ENCODE measurements at regions not wholly inside any gene's neighbourhood (a gene's known extent, or its start where the extent isn't known, plus 50 kb on each side); places are given as distances from the start of the nearest gene placed in this dataset.

DNA sequence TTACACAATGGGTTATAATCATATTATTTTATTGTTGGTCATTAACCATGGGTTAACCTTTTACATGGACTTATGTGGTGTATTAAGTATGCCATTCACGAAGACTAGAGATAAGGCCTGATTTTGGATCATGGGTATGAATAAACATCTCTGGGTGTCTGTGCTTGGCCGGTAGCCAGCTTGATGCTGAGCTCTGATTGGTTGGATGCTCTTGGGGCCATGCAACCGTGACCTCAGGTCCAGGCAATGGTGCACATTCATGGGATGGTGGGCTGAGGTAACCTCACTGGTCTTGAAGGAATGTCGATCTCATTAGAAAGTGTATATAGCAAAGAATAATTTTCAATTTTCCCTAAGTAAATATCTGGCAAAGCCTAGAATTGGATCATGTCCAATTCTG is 158.2 kb upstream of the IL12B start:
- no peaks in the 10 kb centered on the region for H3K4me1 ChIP-seq (ENCODE audit: control insufficient read depth, extremely low read depth, insufficient read depth, low read length)
- H3K9ac ChIP-seq (replicated peaks; ENCODE audit: extremely low read depth, insufficient read depth, low read length) = no peak overlapping the region
- no peak overlapping the region for H3K27ac ChIP-seq (ENCODE audit: insufficient read depth, low read depth, low read length)
- H3K9me1 ChIP-seq (replicated peaks; ENCODE audit: control insufficient read depth, extremely low read depth, insufficient read depth, low read length) = no peaks in the 10 kb centered on the region
- H3K4me2 ChIP-seq (ENCODE audit: insufficient read depth, low read length) = no peak overlapping the region
- no peaks in the 10 kb centered on the region for H3K79me2 ChIP-seq (ENCODE audit: control insufficient read depth, insufficient read depth, low read length)
- TF ChIP-seq MYC (IDR thresholded peaks at IDR 0.05; ENCODE audit: low read depth, low read length) (no peak), JUN (IDR thresholded peaks at IDR 0.05; ENCODE audit: borderline replicate concordance, insufficient read depth, insufficient read length, low read depth) (no peak), CTCF (IDR thresholded peaks at IDR 0.05; ENCODE audit: extremely low read depth in 1 of 2, insufficient read depth in 1 of 2, low read depth in 1 of 2, low read length in 2 of 2) (no peak), POLR2A (IDR thresholded peaks at IDR 0.05; ENCODE audit: low read depth, low read length) (no peak)
- TF ChIP-seq, protein P1, sequence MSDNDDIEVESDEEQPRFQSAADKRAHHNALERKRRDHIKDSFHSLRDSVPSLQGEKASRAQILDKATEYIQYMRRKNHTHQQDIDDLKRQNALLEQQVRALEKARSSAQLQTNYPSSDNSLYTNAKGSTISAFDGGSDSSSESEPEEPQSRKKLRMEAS (IDR thresholded peaks at IDR 0.05; ENCODE audit: insufficient read depth, insufficient read length) = no peak
- no peaks in the 10 kb centered on the region for H4K20me1 ChIP-seq (replicated peaks; ENCODE audit: control insufficient read depth, extremely low read depth, insufficient read depth, low read length)
- POLR2A ChIA-PET = no interaction called here
- no peak overlapping the region for H2AFZ ChIP-seq (ENCODE audit: low read depth, low read length)
- dilution Hi-C loops (cut with MboI; ENCODE audit: extremely low pct_ligation_motif_present, low sequenced_read_pairs) = no loop called here
- CTCF ChIA-PET = no interaction called here
- H3K36me3 ChIP-seq (ENCODE audit: control insufficient read depth in 2 of 2, extremely low read depth in 1 of 2, insufficient read depth in 2 of 2, low read length in 2 of 2) = no peaks in the 10 kb centered on the region
- DNase-seq (ENCODE audit: low read depth, low spot score) (no peak), FAIRE-seq (no peak)
- H3K4me3 ChIP-seq (replicated peaks in 1 of 3; ENCODE audit: insufficient read depth in 1 of 3, low read depth in 1 of 3, low read length in 3 of 3) = no peak overlapping the region
- no TSS peak for BruUV-seq (replicated peaks)
- intact Hi-C loops (cut with micrococcal nuclease) = no loop called here
- H3K27me3 ChIP-seq (ENCODE audit: control insufficient read depth in 2 of 2, insufficient read depth in 2 of 2, low read length in 2 of 2) = no peaks in the 10 kb centered on the region
- H3K9me3 ChIP-seq (replicated peaks; ENCODE audit: control insufficient read depth, insufficient read depth, low read length) = no peaks in the 10 kb centered on the region

GRCh38 chr5:159489779-159490178 is 159.5 kb upstream of the IL12B start:
- no peak overlapping the region for H3K9ac ChIP-seq (replicated peaks; ENCODE audit: extremely low read depth, insufficient read depth, low read length)
- no peak for FAIRE-seq

More at GRCh38 chr5:159489779-159490178, 159.5 kb upstream of the IL12B start:
- intact Hi-C loops (cut with micrococcal nuclease) (no loop called here), dilution Hi-C loops (cut with MboI; ENCODE audit: extremely low pct_ligation_motif_present, low sequenced_read_pairs) (no loop called here)
- H3K9me1 ChIP-seq (replicated peaks; ENCODE audit: control insufficient read depth, extremely low read depth, insufficient read depth, low read length) = no peaks in the 10 kb centered on the region
- H3K9me3 ChIP-seq (replicated peaks; ENCODE audit: control insufficient read depth, insufficient read depth, low read length) = no peaks in the 10 kb centered on the region
- no peaks in the 10 kb centered on the region for H4K20me1 ChIP-seq (replicated peaks; ENCODE audit: control insufficient read depth, extremely low read depth, insufficient read depth, low read length)
- no peak overlapping the region for H2AFZ ChIP-seq (ENCODE audit: low read depth, low read length)
- DNase-seq (ENCODE audit: low read depth, low spot score) = no peak
- H3K4me2 ChIP-seq (ENCODE audit: insufficient read depth, low read length) = no peak overlapping the region
- H3K36me3 ChIP-seq (ENCODE audit: control insufficient read depth in 2 of 2, extremely low read depth in 1 of 2, insufficient read depth in 2 of 2, low read length in 2 of 2) = no peaks in the 10 kb centered on the region
- no peak overlapping the region for H3K27ac ChIP-seq (ENCODE audit: insufficient read depth, low read depth, low read length)
- ChIA-PET CTCF (no interaction called here), POLR2A (no interaction called here)
- TF ChIP-seq, protein P1 (IDR thresholded peaks at IDR 0.05; ENCODE audit: insufficient read depth, insufficient read length) = no peak
- TF ChIP-seq CTCF (IDR thresholded peaks at IDR 0.05; ENCODE audit: extremely low read depth in 1 of 2, insufficient read depth in 1 of 2, low read depth in 1 of 2, low read length in 2 of 2) (no peak), FOS (IDR thresholded peaks at IDR 0.05; ENCODE audit: borderline replicate concordance, insufficient read depth, low read length) (no peak), POLR2AphosphoS5 (IDR thresholded peaks at IDR 0.05; ENCODE audit: insufficient read depth, low read depth, low read length) (no peak), JUN (IDR thresholded peaks at IDR 0.05; ENCODE audit: borderline replicate concordance, insufficient read depth, insufficient read length, low read depth) (no peak), EZH2 (IDR thresholded peaks at IDR 0.05; ENCODE audit: borderline replicate concordance, low read depth, low read length, severe bottlenecking) (no peak), MYC (IDR thresholded peaks at IDR 0.05; ENCODE audit: low read depth, low read length) (no peak), GATA2 (IDR thresholded peaks at IDR 0.05; ENCODE audit: insufficient read depth, insufficient read length, low read depth, low read length) (no peak), POLR2A (IDR thresholded peaks at IDR 0.05; ENCODE audit: low read depth, low read length) (no peak)
- H3K27me3 ChIP-seq (ENCODE audit: control insufficient read depth in 2 of 2, insufficient read depth in 2 of 2, low read length in 2 of 2) = no peaks in the 10 kb centered on the region
- H3K4me3 ChIP-seq (replicated peaks in 1 of 3; ENCODE audit: insufficient read depth in 1 of 3, low read depth in 1 of 3, low read length in 3 of 3) = no peak overlapping the region
- no peaks in the 10 kb centered on the region for H3K4me1 ChIP-seq (ENCODE audit: control insufficient read depth, extremely low read depth, insufficient read depth, low read length)
- H3K79me2 ChIP-seq (ENCODE audit: control insufficient read depth, insufficient read depth, low read length) = no peaks in the 10 kb centered on the region
- BruUV-seq (replicated peaks) = no TSS peak
